Activated T-helper 9 cell treated with anti-CD3 and anti-CD28 coated beads, Interleukin-2, amount 50 U/mL, for 16 hours (primary cell): ENCODE measurements at regions not wholly inside any gene's neighbourhood (a gene's known extent, or its start where the extent isn't known, plus 50 kb on each side); places are given as distances from the start of the nearest gene placed in this dataset.

Source experiments
- DNase-seq: peaks from one replicate; pipeline ENCODE4 v3.0.0-alpha.2; 2020; ENCODE audit warnings: low read depth

DNA sequence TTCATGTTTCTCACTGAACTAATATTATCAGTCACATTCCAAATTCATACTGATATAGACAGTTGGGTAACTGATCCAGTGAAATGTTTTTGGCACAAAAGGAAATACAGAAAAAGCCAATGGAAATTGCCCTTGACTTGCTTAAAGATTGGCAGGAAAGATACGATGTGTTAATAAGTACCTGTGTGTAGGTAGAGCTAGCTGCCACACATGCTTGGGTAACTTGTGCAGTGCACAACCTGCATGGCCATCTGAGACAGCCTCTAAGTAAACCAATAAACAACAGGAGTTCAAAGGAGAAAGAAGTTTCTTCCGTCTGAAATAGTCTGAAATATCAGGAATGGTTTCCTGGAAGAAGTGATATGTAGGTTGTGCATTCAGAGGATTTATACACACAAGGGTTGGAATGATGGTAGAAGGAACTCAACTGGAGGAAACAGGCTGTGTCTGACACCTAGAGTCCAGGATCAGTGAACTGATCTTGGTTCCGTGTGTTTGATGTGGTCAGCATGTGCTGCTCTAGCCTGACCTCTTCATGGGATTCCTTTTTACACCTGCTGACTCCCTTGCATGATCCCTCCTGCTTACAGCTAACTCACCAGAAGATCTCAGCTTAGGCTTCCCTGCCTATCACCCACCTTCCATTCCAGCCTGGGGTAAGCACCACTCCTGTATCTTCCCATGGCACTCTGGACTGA, 81.4 kb upstream of the KRR1 start:
- no peak for DNase-seq

DNA sequence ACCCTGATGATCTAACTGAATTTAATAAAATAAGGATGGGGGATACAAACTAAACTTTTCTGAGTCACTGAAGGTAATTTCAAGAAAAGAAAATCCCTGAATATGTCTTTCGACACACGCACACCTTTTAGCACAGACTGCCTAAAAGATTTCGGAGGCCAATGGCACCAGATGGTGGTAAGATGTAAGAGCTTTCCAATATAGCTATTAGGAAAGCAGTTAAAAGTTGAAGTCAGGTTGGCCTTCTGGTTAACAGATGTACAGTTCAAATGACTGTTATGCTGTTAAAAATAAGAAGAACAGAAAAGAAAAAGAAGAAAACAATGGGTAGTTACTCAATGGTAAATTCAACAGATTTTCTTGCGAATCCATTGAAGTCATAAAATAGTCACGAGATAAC, 80.7 kb upstream of the KRR1 start:
- DNase-seq, result no peak

DNA sequence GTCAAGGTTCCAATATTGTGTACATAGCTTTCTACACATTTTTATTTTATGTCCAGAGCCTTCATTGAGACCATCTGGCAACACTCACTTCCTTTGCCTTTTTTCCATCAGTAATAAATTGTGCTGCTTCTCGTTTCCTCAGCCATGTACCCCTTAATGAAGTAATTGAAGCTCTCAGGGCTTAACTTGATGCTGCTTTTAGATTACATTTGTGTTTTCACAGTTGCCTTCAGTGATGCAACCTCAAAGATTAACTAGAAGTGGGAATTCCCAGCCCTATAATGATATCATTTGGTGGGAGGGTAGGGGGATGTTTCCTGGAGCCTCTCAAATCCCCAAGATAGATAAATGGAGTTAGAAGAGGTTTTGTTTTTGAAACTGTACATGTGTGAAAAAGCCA, 80.2 kb upstream of the KRR1 start:
- no peak for DNase-seq

DNA sequence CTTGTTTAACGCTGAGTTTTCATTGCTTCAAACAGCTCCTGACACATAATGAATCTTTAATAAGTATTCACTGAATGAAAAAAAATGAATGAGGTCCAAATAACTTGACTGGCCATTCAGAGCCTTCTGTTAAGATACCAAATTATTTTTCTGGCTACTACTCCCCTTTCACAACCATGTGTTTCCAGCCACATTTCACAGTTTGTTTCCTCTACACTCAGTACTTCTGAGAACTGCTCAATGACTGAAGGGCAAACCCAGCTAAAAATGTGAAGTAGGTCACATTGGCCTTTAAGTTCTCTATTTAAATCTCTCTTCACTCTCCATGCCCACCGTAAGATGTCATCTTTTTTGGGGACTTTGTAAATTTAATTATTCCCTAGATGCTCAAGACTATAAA, 78.4 kb upstream of the KRR1 start:
- no peak for DNase-seq

DNA sequence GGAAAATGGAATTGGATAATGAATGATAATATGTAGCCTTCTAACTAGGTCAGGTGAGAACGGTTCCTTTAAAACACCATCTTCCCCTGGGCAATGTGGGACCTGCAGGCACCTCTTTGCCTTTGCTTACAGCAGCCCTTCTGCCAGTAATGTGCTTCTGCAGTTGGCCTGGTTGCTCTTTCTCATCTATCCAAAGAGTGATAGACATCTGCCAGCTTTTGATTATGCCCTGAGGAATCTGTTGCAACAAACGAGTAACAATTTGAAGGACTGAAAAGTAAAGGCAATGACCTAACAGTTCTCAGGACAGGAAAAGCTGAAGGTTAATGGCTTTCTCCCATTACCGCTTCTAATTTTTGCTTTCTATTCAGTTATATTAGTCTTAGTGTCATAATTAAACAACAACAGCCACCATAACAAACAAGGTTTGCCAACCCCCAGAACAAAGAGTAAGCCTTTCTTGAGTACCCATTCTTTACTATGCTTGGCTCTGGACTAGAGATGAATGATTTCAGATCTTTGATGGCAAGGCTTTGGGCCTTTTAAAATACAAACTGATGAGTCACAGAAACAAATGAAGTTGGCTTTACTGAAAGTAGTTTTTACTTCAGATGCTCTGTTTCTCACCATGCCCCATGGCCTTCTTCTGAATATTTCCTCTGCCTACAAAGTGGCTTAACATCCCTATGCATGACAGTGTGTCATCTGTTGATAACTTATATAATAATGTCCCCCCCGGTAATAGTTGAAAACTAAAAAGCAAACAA, 76.1 kb upstream of the KRR1 start:
- no peak for DNase-seq

DNA sequence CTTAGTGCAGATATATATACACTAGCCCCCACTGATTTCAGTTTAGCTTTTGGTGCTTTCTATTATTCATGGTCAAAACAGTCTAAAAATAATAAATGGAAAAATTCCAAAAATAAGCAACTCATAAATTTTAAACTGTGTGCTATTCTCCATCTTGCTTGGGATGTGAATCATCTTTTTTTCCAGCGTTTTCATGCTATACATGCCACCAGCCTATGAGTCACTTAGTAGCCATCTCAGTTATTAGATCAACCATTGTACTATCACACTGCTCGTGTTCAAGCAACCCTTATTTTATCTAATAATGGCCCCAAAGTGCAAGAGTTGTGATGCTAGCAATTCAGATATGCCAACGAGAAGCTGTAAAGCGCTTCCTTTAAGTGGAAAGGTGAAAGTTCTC, 73.9 kb upstream of the KRR1 start:
- DNase-seq, result no peak

DNA sequence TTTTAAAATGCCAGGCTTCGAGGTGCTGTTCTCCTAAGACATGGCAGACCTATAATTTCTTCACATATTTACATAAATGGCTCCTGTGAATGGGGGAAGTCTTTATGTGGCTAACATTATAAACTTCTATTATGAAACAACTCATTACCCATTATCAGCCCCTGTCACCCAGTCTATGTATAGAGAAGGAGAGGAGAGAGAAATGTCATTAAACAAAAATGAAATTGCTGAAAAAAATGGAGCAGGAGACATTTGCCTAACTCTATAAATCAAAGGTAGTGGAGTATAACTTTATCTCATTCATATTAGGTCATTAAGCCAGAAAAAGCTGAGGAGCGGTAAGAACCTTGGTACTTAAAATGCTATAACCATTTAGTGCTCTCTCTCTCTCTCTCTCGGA, 71.9 kb upstream of the KRR1 start:
- no peak for DNase-seq

GRCh38 chr12:75581515-75581914, 70.1 kb upstream of the KRR1 start:
- no peak for DNase-seq

DNA sequence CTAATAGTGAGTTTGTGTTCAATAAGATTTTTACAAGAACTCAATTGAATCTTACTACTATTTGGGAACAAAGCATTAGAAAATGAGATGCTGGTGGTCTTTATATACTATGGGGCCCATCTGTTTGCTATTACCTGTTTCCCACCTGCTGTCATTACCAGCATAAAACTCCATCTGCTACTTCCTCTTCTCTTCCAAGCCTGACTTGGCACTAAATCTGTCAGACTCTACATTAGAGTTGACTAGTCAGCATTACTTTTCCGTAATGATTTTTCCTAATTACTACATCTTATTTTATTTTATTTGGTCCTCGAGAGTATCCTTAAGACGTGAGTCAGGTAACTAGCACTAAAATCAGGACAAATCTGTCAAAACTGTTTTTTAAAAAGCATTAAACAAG, 68.1 kb upstream of the KRR1 start:
- no peak for DNase-seq

- DNase-seq, result no peak
These were observed 67.1 kb upstream of the KRR1 start for GRCh38 chr12:75578546-75578945.

DNA sequence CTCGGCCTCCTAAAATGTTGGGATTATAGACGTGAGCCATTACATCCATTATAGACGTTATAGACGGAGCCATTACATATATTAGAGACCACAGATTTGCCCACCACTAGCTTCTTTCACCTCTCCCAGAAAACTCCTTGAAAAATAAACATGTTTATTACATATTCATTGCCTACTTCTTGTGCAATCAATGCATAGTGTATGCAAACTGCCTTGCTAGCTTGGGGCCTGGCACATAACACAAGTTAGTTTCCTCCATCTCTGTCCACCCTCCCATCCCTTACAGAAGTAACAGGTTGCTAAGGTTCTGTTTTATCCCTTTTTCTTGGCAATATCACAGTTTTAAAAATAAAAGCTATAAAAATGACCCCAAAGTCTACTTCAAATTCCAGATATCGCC, 66.4 kb upstream of the KRR1 start:
- no peak for DNase-seq

- no peak for DNase-seq
These were observed 60.3 kb upstream of the KRR1 start for GRCh38 chr12:75571656-75572205.

GRCh38 chr12:75571204-75571603, 59.8 kb upstream of the KRR1 start:
- DNase-seq, result no peak

DNA sequence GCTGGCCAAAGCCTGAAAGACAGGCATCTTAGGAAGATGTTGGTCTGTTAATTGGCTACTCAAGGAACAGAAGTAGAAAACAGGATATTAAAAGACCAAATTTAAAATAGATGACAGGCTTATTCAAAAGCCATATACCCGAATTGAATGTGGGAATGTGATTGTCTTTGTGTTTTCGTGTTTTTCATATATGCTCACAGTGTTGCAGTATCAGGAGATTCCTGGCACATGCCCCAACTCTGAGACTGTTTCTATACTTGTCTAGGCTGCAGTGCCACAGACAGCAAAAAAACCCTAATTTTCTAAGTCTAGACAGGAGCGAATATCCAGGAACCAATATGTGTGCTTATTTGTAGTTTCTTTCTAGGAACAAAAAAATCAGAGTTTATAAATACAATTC, 57.4 kb upstream of the KRR1 start:
- no peak for DNase-seq

GRCh38 chr12:75568393-75568792, 57.0 kb upstream of the KRR1 start:
- DNase-seq, result no peak

DNA sequence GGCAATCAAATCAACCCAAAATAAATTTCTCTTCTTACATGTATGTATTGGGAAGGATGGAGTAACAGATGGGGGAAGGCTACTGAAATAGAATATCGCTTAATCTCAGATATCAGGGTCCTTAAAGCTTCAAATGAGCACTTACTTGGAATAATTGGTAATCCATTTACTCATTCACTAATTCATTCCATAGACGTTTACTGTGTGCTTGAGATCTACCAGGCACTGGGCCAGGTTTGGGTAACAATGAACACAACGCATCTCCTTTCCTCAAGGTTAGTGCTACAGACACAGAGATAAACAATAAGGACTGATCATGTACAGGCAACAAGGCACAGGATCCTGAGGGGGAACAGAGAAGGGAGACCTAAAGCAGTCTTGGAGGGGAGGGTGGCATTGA, 54.4 kb upstream of the KRR1 start:
- no peak for DNase-seq

DNA sequence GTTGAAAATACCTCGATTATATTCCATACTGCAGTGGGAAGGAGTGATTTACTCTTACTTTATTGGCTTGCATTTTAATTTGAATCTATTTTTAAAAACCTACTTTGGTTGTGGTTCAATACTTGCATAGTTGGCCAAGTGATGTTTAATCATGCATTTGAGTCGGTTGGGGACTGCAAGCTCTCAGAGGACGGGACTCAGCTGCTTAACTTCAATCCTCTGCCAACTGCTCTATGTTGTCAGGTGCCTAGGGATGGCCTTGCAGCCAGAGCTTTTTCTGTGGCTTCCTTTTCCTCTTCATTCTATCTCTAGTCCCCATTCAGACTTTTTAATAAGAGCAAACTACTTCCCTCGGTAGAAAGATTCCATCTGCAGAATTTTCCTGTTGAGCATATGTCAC, 53.4 kb upstream of the KRR1 start:
- no peak for DNase-seq

DNA sequence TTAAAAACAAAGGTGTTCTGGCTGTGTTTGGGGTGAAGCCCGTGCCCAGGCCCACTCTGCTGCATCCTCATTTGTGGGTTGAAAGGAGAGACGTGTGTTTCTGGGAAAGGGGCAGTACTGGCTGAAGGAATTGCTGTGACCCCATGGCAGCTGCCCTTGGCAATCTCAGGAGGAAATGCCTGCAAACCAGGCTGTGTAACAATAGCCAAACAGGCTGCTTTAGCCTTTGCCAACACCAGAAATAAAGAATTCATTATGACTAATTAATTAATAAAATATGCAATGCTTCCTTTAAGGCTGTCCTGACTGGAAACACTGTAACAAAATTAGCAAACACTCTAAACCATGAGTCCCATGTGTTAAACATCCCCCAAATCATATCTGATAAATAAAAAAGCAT, 53.0 kb upstream of the KRR1 start:
- no peak for DNase-seq

GRCh38 chr12:75563351-75563750, 51.9 kb upstream of the KRR1 start:
- DNase-seq, result no peak

DNA sequence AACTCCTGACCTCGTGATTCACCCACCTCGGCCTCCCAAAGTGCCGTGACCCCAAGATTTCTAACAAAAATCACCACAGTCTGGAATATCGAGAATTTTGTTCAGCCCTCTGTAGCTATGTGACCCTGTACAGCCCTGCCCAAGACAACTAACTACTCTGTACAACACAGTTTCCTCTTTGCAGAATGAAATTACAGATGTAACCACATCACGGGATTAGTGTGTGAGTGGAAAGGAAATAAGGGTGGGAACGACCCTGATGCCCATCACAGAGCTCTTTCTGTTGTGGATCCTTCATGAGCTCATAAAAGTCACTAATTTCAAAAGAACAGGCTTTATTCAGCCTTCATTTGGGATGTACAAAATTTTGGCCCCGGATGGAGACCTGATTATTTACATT, 50.5 kb upstream of the KRR1 start:
- no peak for DNase-seq
